ENCODE measurements at regions not wholly inside any gene's neighbourhood (a gene's known extent, or its start where the extent isn't known, plus 50 kb on each side); places are given as distances from the start of the nearest gene placed in this dataset.

DNA sequence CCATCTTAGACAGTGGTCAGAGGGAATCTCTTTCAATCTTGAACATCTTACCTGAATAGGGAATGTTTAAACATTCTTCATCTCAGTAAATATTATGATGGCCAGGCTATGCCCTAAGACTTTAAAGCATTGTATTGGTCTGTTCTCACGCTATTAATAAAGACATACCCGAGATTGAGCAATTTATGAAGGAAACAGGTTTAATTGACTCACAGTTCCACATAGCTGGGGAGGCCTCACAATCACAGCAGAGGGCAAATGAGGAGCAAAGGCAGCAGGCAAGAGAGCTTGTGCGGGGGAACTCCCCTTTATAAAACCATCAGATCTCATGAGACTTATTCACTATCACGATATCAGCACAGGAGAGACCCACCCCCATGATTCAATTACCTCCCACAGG is 55.3 kb upstream of the SOX9 start:
- TF ChIP-seq, protein P1, sequence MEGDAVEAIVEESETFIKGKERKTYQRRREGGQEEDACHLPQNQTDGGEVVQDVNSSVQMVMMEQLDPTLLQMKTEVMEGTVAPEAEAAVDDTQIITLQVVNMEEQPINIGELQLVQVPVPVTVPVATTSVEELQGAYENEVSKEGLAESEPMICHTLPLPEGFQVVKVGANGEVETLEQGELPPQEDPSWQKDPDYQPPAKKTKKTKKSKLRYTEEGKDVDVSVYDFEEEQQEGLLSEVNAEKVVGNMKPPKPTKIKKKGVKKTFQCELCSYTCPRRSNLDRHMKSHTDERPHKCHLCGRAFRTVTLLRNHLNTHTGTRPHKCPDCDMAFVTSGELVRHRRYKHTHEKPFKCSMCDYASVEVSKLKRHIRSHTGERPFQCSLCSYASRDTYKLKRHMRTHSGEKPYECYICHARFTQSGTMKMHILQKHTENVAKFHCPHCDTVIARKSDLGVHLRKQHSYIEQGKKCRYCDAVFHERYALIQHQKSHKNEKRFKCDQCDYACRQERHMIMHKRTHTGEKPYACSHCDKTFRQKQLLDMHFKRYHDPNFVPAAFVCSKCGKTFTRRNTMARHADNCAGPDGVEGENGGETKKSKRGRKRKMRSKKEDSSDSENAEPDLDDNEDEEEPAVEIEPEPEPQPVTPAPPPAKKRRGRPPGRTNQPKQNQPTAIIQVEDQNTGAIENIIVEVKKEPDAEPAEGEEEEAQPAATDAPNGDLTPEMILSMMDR (IDR thresholded peaks at IDR 0.05; ENCODE audit: unreplicated experiment): no peak
- no peak for DNase-seq
- H3K4me1 Mint-ChIP-seq (ENCODE audit: low read depth, unreplicated experiment): no peaks in the 10 kb centered on the region
- intact Hi-C loops (cut with micrococcal nuclease; ENCODE audit: unreplicated experiment): no loop called here
- no TSS peak for BruUV-seq (replicated peaks)
- H3K27ac Mint-ChIP-seq (ENCODE audit: unreplicated experiment): no peak overlapping the region
- H3K27me3 Mint-ChIP-seq (ENCODE audit: unreplicated experiment): peaks cover 11% of the 10 kb centered on the region
- peaks cover 2% of the 10 kb centered on the region for H3K9me3 Mint-ChIP-seq (ENCODE audit: low read depth, unreplicated experiment)
- CTCF ChIA-PET: no interaction called here
- H3K4me3 Mint-ChIP-seq (ENCODE audit: low read depth, unreplicated experiment): no peak overlapping the region
- H3K36me3 Mint-ChIP-seq (ENCODE audit: insufficient read depth, unreplicated experiment): no peaks in the 10 kb centered on the region

DNA sequence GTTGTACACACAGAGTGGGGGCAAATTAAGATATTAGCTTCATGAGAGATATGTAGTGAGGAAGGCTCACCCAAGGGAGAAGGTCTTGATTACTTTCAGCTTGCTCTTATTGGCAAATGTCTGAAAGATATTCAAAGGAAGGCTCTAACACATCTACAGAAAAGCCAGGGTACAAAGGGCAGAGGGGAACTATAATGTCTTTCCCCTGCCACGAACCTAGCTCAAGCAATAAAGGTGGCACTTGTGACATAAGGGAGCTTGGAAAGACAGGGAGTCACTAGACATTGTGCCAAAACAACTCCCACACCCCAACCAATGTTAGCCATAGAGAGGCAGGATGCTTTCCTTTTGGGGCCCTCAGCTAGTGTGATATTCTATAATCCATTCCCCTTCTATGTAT is 52.2 kb upstream of the SOX9 start:
- H3K4me1 Mint-ChIP-seq (ENCODE audit: low read depth, unreplicated experiment): no peaks in the 10 kb centered on the region
- DNase-seq: no peak
- H3K36me3 Mint-ChIP-seq (ENCODE audit: insufficient read depth, unreplicated experiment): no peaks in the 10 kb centered on the region
- H3K27me3 Mint-ChIP-seq (ENCODE audit: unreplicated experiment): peaks cover 22% of the 10 kb centered on the region
- peaks cover 2% of the 10 kb centered on the region for H3K9me3 Mint-ChIP-seq (ENCODE audit: low read depth, unreplicated experiment)
- BruUV-seq (replicated peaks): no TSS peak
- no peak overlapping the region for H3K4me3 Mint-ChIP-seq (ENCODE audit: low read depth, unreplicated experiment)
- no peak overlapping the region for H3K27ac Mint-ChIP-seq (ENCODE audit: unreplicated experiment)
- intact Hi-C loops (cut with micrococcal nuclease; ENCODE audit: unreplicated experiment): no loop called here
- CTCF ChIA-PET: no interaction called here
- TF ChIP-seq, protein P1 (IDR thresholded peaks at IDR 0.05; ENCODE audit: unreplicated experiment): no peak

DNA sequence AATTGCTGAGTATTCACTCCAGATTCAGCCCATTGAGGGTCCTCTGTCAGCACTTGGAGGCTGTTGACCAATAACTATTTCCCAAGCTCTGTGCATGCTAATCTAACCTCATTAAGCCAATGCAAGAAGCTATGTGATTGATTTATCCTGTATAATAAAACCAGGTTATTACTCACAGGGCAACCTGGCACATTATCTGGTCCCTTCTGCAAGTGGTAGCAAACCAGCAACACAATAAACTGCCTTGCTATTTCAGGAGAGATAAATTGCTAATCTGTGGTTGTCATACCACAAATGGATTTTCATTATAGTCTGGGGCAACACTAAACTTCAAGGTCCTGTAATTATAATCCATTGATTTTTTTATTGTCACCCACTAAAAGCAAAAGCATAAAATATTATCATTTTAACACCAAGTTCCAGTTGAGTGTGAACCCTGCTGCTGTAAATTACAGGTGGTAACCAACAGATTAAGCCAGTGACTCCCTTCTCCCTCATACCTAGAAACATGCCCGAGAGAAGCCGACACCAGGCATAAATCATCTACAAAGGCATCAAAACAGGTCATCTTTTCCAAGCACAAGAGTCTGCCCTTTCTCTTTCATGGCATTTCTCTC is 51.1 kb upstream of the SOX9 start:
- H3K27me3 Mint-ChIP-seq (ENCODE audit: unreplicated experiment): peaks cover 22% of the 10 kb centered on the region
- H3K9me3 Mint-ChIP-seq (ENCODE audit: low read depth, unreplicated experiment): peaks cover 2% of the 10 kb centered on the region
- H3K27ac Mint-ChIP-seq (ENCODE audit: unreplicated experiment): no peak overlapping the region
- H3K4me1 Mint-ChIP-seq (ENCODE audit: low read depth, unreplicated experiment): no peaks in the 10 kb centered on the region
- H3K36me3 Mint-ChIP-seq (ENCODE audit: insufficient read depth, unreplicated experiment): no peaks in the 10 kb centered on the region
- BruUV-seq (replicated peaks): no TSS peak
- intact Hi-C loops (cut with micrococcal nuclease; ENCODE audit: unreplicated experiment): no loop called here
- H3K4me3 Mint-ChIP-seq (ENCODE audit: low read depth, unreplicated experiment): no peak overlapping the region
- CTCF ChIA-PET: no interaction called here
- no peak for DNase-seq
- TF ChIP-seq, protein P1 (IDR thresholded peaks at IDR 0.05; ENCODE audit: unreplicated experiment): no peak
